ENCODE measurements at regions not wholly inside any gene's neighbourhood (a gene's known extent, or its start where the extent isn't known, plus 50 kb on each side); places are given as distances from the start of the nearest gene placed in this dataset.

GRCh38 chr18:60499675-60500074 is 127.1 kb upstream of the MC4R start:
- Histone ChIP-seq H3K27me3 (replicated peaks; ENCODE audit: control insufficient read depth, insufficient read depth, low read length) (no peaks in the 10 kb centered on the region), H3K4me3 (ENCODE audit: low read depth, low read length) (no peak overlapping the region), H3K36me3 (ENCODE audit: control insufficient read depth, insufficient read depth, low read length) (no peaks in the 10 kb centered on the region), H3K4me1 (no peaks in the 10 kb centered on the region), H3K9me3 (no peaks in the 10 kb centered on the region)
- H3K4me1 Mint-ChIP-seq (ENCODE audit: low read depth, unreplicated experiment), result no peaks in the 10 kb centered on the region
- no peaks in the 10 kb centered on the region for H3K9me3 Mint-ChIP-seq (ENCODE audit: unreplicated experiment)
- ChIA-PET POLR2A (no interaction called here), CTCF (no interaction called here)
- TF ChIP-seq, protein P1, sequence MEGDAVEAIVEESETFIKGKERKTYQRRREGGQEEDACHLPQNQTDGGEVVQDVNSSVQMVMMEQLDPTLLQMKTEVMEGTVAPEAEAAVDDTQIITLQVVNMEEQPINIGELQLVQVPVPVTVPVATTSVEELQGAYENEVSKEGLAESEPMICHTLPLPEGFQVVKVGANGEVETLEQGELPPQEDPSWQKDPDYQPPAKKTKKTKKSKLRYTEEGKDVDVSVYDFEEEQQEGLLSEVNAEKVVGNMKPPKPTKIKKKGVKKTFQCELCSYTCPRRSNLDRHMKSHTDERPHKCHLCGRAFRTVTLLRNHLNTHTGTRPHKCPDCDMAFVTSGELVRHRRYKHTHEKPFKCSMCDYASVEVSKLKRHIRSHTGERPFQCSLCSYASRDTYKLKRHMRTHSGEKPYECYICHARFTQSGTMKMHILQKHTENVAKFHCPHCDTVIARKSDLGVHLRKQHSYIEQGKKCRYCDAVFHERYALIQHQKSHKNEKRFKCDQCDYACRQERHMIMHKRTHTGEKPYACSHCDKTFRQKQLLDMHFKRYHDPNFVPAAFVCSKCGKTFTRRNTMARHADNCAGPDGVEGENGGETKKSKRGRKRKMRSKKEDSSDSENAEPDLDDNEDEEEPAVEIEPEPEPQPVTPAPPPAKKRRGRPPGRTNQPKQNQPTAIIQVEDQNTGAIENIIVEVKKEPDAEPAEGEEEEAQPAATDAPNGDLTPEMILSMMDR (IDR thresholded peaks at IDR 0.05; ENCODE audit: insufficient read depth in 1 of 2, low read depth in 1 of 2, low read length in 1 of 2, severe bottlenecking in 1 of 2, unreplicated experiment in 1 of 2), result no peak
- intact Hi-C loops (cut with micrococcal nuclease; ENCODE audit: unreplicated experiment), result no loop called here
- no TSS peak for BruUV-seq (replicated peaks)
- peaks cover 10% of the 10 kb centered on the region for H3K27me3 Mint-ChIP-seq (ENCODE audit: insufficient read depth, unreplicated experiment)
- no peak overlapping the region for H3K27ac Mint-ChIP-seq (ENCODE audit: unreplicated experiment)
- no peaks in the 10 kb centered on the region for H3K36me3 Mint-ChIP-seq (ENCODE audit: insufficient read depth, unreplicated experiment)
- H3K4me3 Mint-ChIP-seq (ENCODE audit: unreplicated experiment), result no peak overlapping the region
- no peak for DNase-seq

GRCh38 chr18:60500960-60501359 is 128.4 kb upstream of the MC4R start:
- Mint-ChIP-seq H3K27ac (ENCODE audit: unreplicated experiment) (no peak overlapping the region), H3K36me3 (ENCODE audit: insufficient read depth, unreplicated experiment) (no peaks in the 10 kb centered on the region), H3K9me3 (ENCODE audit: unreplicated experiment) (no peaks in the 10 kb centered on the region), H3K4me3 (ENCODE audit: unreplicated experiment) (no peak overlapping the region), H3K27me3 (ENCODE audit: insufficient read depth, unreplicated experiment) (peaks cover 10% of the 10 kb centered on the region), H3K4me1 (ENCODE audit: low read depth, unreplicated experiment) (no peaks in the 10 kb centered on the region)
- intact Hi-C loops (cut with micrococcal nuclease; ENCODE audit: unreplicated experiment), result no loop called here
- H3K4me3 ChIP-seq (ENCODE audit: low read depth, low read length), result no peak overlapping the region
- CTCF ChIA-PET, result no interaction called here
- POLR2A ChIA-PET, result no interaction called here
- no peaks in the 10 kb centered on the region for H3K4me1 ChIP-seq
- no peaks in the 10 kb centered on the region for H3K36me3 ChIP-seq (ENCODE audit: control insufficient read depth, insufficient read depth, low read length)
- no peaks in the 10 kb centered on the region for H3K27me3 ChIP-seq (replicated peaks; ENCODE audit: control insufficient read depth, insufficient read depth, low read length)
- no peaks in the 10 kb centered on the region for H3K9me3 ChIP-seq
- no peak for DNase-seq
- TF ChIP-seq, protein P1 (IDR thresholded peaks at IDR 0.05; ENCODE audit: insufficient read depth in 1 of 2, low read depth in 1 of 2, low read length in 1 of 2, severe bottlenecking in 1 of 2, unreplicated experiment in 1 of 2), result no peak
- no TSS peak for BruUV-seq (replicated peaks)

GRCh38 chr18:60502591-60502990 is 130.0 kb upstream of the MC4R start:
- peaks cover 10% of the 10 kb centered on the region for H3K27me3 Mint-ChIP-seq (ENCODE audit: insufficient read depth, unreplicated experiment)
- intact Hi-C loops (cut with micrococcal nuclease; ENCODE audit: unreplicated experiment), result no loop called here

More at GRCh38 chr18:60502591-60502990, 130.0 kb upstream of the MC4R start:
- no peaks in the 10 kb centered on the region for H3K9me3 Mint-ChIP-seq (ENCODE audit: unreplicated experiment)
- no peak overlapping the region for H3K4me3 ChIP-seq (ENCODE audit: low read depth, low read length)
- H3K36me3 Mint-ChIP-seq (ENCODE audit: insufficient read depth, unreplicated experiment), result no peaks in the 10 kb centered on the region
- ChIA-PET POLR2A (no interaction called here), CTCF (no interaction called here)
- no TSS peak for BruUV-seq (replicated peaks)
- no peaks in the 10 kb centered on the region for H3K27me3 ChIP-seq (replicated peaks; ENCODE audit: control insufficient read depth, insufficient read depth, low read length)
- H3K9me3 ChIP-seq, result no peaks in the 10 kb centered on the region
- no peak for DNase-seq
- no peaks in the 10 kb centered on the region for H3K4me1 Mint-ChIP-seq (ENCODE audit: low read depth, unreplicated experiment)
- no peaks in the 10 kb centered on the region for H3K36me3 ChIP-seq (ENCODE audit: control insufficient read depth, insufficient read depth, low read length)
- H3K4me1 ChIP-seq, result no peaks in the 10 kb centered on the region
- H3K27ac Mint-ChIP-seq (ENCODE audit: unreplicated experiment), result no peak overlapping the region
- TF ChIP-seq, protein P1 (IDR thresholded peaks at IDR 0.05; ENCODE audit: insufficient read depth in 1 of 2, low read depth in 1 of 2, low read length in 1 of 2, severe bottlenecking in 1 of 2, unreplicated experiment in 1 of 2), result no peak
- H3K4me3 Mint-ChIP-seq (ENCODE audit: unreplicated experiment), result no peak overlapping the region

Data from Caco-2 (cell line).